Mesothelial cell of epicardium (in vitro differentiated cells): ENCODE measurements at regions not wholly inside any gene's neighbourhood (a gene's known extent, or its start where the extent isn't known, plus 50 kb on each side); places are given as distances from the start of the nearest gene placed in this dataset.

ENCODE experiments used
- DNase-seq, 2 experiments: peaks; one replicate each; pipeline ENCODE4 v3.0.0; 2021; ENCODE audit warnings: low spot score in 2 of 2; ENCODE audit not compliant: unreplicated experiment in 2 of 2
- H3K27ac Mint-ChIP-seq: 2 replicates; pipeline ENCODE4 v1.8.0; 2021; ENCODE audit warnings: mixed read lengths
- H3K27me3 Mint-ChIP-seq: 2 replicates; pipeline ENCODE4 v1.8.0; 2021; ENCODE audit warnings: low read depth, mixed read lengths
- H3K36me3 Mint-ChIP-seq: 2 replicates; pipeline ENCODE4 v1.8.0; 2021; ENCODE audit warnings: mixed read lengths
- H3K4me1 Mint-ChIP-seq: 2 replicates; pipeline ENCODE4 v1.8.0; 2021; ENCODE audit warnings: mixed read lengths
- H3K4me3 Mint-ChIP-seq: 2 replicates; pipeline ENCODE4 v1.8.0; 2021; ENCODE audit warnings: mild to moderate bottlenecking, moderate library complexity, mixed read lengths
- H3K9me3 Mint-ChIP-seq: 2 replicates; pipeline ENCODE4 v1.8.0; 2021; ENCODE audit warnings: mixed read lengths
- CTCF ChIP-seq: fragments of 200-600 bp; sonication (generic); IDR thresholded peaks from one replicate; pipeline ENCODE4 v1.5.0; 2021; ENCODE audit warnings: antibody characterized with exemption; ENCODE audit not compliant: unreplicated experiment

DNA sequence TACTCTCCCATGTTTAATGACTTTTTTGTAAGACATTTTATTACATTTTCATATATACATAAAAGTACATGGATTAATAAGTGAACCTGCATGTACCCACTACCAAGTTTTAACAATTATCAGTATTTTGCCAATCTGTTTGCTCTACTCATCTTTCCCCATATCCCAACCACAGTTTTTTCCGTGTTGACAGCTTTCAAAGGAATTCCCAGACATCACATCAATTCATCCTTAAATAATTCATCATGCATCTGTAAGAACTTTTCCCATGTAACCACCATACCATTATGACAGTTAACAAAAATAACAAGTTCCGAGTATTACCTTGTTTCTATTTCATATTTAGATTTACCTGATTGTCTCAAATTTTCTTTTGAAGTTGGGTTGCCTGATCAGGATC lies 436.7 kb downstream of the PDCD6IP start:
- Mint-ChIP-seq H3K27me3 (peaks cover 2% of the 10 kb centered on the region), H3K9me3 (no peaks in the 10 kb centered on the region), H3K27ac (no peak overlapping the region), H3K4me1 (peaks cover 2% of the 10 kb centered on the region), H3K36me3 (no peaks in the 10 kb centered on the region), H3K4me3 (no peak overlapping the region)
- no peak for TF ChIP-seq CTCF
- no peak for DNase-seq

DNA sequence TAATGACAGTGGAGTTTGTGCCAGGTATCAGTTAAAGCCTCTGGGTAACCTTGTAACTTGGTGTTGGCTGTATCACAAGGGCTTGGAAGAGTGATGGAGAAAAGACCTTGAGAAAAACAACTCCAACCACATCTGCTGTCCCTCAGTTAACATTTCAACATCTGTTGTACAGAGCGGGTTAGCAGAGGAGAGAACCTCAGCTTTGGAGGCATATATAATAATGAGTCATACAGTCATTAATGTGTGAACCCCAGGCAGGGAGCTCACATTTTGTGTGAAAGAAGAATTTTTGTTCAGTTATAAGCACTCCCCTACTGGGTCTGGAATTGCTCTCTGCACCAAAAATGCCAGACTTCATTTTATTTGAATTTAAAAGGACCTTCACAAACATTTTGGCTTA lies 439.5 kb downstream of the PDCD6IP start:
- Mint-ChIP-seq H3K4me1 (peaks cover 2% of the 10 kb centered on the region), H3K9me3 (no peaks in the 10 kb centered on the region), H3K4me3 (no peak overlapping the region), H3K36me3 (no peaks in the 10 kb centered on the region), H3K27ac (no peak overlapping the region), H3K27me3 (peaks cover 2% of the 10 kb centered on the region)
- no peak for TF ChIP-seq CTCF
- no peak for DNase-seq

DNA sequence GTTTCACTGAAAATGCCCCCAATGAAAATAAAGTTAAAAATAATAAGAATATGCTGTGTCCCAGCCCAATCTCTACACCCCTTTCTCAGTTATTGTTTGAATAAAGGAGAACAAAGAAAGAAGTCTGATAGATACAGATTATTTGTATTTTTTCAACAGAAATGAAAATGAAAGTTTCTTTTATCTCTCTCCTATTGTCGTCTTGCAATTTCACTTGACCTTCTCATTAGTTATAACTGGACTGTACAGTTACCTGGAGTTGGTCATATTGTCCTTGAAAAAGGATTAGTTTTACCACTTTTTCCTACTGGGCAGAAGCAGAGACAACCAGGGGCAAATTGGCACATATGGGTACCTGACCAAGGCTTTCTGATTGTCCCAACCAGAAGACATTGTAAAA lies 440.0 kb downstream of the PDCD6IP start:
- Mint-ChIP-seq H3K27ac (no peak overlapping the region), H3K36me3 (no peaks in the 10 kb centered on the region), H3K27me3 (peaks cover 2% of the 10 kb centered on the region), H3K9me3 (no peaks in the 10 kb centered on the region), H3K4me3 (no peak overlapping the region), H3K4me1 (peaks cover 2% of the 10 kb centered on the region)
- DNase-seq = no peak
- TF ChIP-seq CTCF = no peak

DNA sequence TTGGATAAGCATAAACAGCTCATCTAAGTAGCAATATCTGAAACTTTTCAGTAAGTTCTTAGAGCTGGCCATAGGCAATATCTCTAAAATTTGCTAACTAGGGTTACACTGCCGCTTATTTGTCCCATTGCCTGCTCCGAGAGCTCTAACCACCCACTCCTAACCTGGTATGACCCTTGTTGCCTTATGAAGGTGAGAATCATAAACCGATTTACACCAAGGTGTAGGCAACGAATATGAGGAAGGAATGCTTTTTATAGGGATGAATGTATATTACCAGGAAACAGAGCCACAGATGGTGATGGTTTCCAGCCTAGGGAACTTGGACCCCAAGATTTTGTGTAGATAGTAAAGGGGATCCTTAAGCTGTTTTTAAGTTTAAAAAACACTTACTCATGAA lies 440.9 kb downstream of the PDCD6IP start:
- no peaks in the 10 kb centered on the region for H3K36me3 Mint-ChIP-seq
- no peak for DNase-seq
- no peaks in the 10 kb centered on the region for H3K9me3 Mint-ChIP-seq
- peaks cover 2% of the 10 kb centered on the region for H3K4me1 Mint-ChIP-seq
- no peak overlapping the region for H3K27ac Mint-ChIP-seq
- no peak for TF ChIP-seq CTCF
- peaks cover 2% of the 10 kb centered on the region for H3K27me3 Mint-ChIP-seq
- no peak overlapping the region for H3K4me3 Mint-ChIP-seq

- no peaks in the 10 kb centered on the region for H3K36me3 Mint-ChIP-seq
- no peak for TF ChIP-seq CTCF
- no peak overlapping the region for H3K4me3 Mint-ChIP-seq
- no peak for DNase-seq
- no peaks in the 10 kb centered on the region for H3K9me3 Mint-ChIP-seq
- no peak overlapping the region for H3K27ac Mint-ChIP-seq
- H3K4me1 Mint-ChIP-seq = peaks cover 2% of the 10 kb centered on the region
- H3K27me3 Mint-ChIP-seq = peaks cover 2% of the 10 kb centered on the region
Measured at GRCh38 chr3:34239875-34240274, 441.4 kb downstream of the PDCD6IP start.

DNA sequence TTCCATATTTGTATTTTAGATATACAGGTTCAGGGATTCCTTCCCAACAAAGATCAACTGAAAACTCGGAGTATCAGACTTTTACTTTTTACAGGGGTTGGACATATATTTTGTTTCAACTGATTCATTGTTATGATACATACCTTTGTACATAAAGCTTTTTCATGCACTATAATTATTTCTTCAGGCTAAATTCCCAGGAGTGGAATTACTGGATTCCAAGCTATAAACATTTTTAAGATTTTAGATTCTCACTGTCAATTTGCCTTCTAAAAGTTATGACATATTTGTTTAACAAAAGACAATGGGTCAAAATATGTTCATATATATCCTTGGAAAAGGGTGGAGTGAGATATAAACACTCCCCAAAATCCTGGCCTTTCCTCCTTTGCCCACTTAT lies 449.0 kb downstream of the PDCD6IP start:
- no peak for DNase-seq
- Mint-ChIP-seq H3K27me3 (no peaks in the 10 kb centered on the region), H3K4me1 (peaks cover 2% of the 10 kb centered on the region), H3K4me3 (no peak overlapping the region), H3K27ac (no peak overlapping the region), H3K36me3 (no peaks in the 10 kb centered on the region), H3K9me3 (peaks cover 8% of the 10 kb centered on the region)
- no peak for TF ChIP-seq CTCF
